K562 (cell line): ENCODE measurements at regions not wholly inside any gene's neighbourhood (a gene's known extent, or its start where the extent isn't known, plus 50 kb on each side); places are given as distances from the start of the nearest gene placed in this dataset.
A peak's percentile ranks its signal among the peaks of the same experiment; 100 is the strongest.

ENCODE experiments used
- ATAC-seq: fragments of 200-7000 bp; cut with Tn5 transposase; 3 replicates; pipeline ENCODE4 v1.9.1; 2020; ENCODE audit warnings: moderate library complexity
- BruUV-seq: library from RNA; stranded (reverse); fragments of 400-500 nt; replicated peaks from 2 replicates; lab custom pipeline; 2021; lab: Mats Ljungman, UMichigan
- CTCF ChIA-PET: fragments of 300-600 bp; formaldehyde crosslinking; extraction: SDS; loops from one replicate; lab custom pipeline; 2021; ENCODE audit warnings: low intra/inter-chr PET ratio; lab: Yijun Ruan, JAX
- POLR2A ChIA-PET: fragments of 300-600, 350-650 bp; sonication (Branson Sonifier 250); formaldehyde crosslinking; extraction: SDS; loops from one replicate; lab custom pipeline; 2021; ENCODE audit warnings: antibody characterized with exemption, inconsistent platforms; lab: Yijun Ruan, JAX
- DNase-seq, 4 experiments: peaks; one replicate each; pipeline versions ENCODE4 v3.0.0 to v3.0.0-alpha.2; 2011 to 2018; ENCODE audit warnings: low spot score in 3 of 4, mixed read lengths in 3 of 4; ENCODE audit errors: extremely low read depth in 1 of 4
- FAIRE-seq: peaks from 2 replicates; lab custom pipeline; 2011; peaks lifted over from hg19 to GRCh38; lab: Jason Lieb, UNC
- H2AFZ ChIP-seq: 2 replicates; pipeline ENCODE4 v1.6.0; 2011; ENCODE audit warnings: low read depth, low read length, control low read depth, inconsistent platforms
- H3K27ac ChIP-seq: fragments of 200-600 bp; 3 replicates; pipeline ENCODE4 v1.8.0; 2011; ENCODE audit warnings: low read depth, mild to moderate bottlenecking, control low read depth, inconsistent platforms, low read length, moderate library complexity, mixed read lengths; ENCODE audit errors: extremely low read depth
- H3K27me3 ChIP-seq, 2 experiments: fragments of 300-600 bp in 1 of 2; 2 replicates in 1 of 2; 3 replicates in 1 of 2; pipeline versions ENCODE4 v1.6.0 to v1.8.0; 2011; ENCODE audit warnings: inconsistent platforms in 2 of 2, low read length in 2 of 2, mild to moderate bottlenecking in 1 of 2, mixed read lengths in 1 of 2, moderate library complexity in 1 of 2; ENCODE audit not compliant: control insufficient read depth in 2 of 2, insufficient read depth in 2 of 2
- H3K36me3 ChIP-seq: fragments of 300-600 bp; 3 replicates; pipeline ENCODE4 v1.8.0; 2011; ENCODE audit warnings: mild to moderate bottlenecking, low read length, inconsistent platforms; ENCODE audit not compliant: control insufficient read depth, insufficient read depth
- H3K4me1 ChIP-seq, 2 experiments: fragments of 200-600 bp in 1 of 2; replicated peaks in 1 of 2; 2 replicates in 1 of 2; 3 replicates in 1 of 2; pipeline versions ENCODE4 v1.5.1 to v1.8.0; 2011; ENCODE audit warnings: inconsistent platforms in 2 of 2, low read length in 2 of 2, mild to moderate bottlenecking in 1 of 2, mixed read lengths in 1 of 2, moderate library complexity in 1 of 2; ENCODE audit not compliant: control insufficient read depth in 2 of 2, insufficient read depth in 2 of 2
- H3K4me2 ChIP-seq: 2 replicates; pipeline ENCODE4 v1.6.1; 2011; ENCODE audit warnings: low read length, control low read depth, inconsistent platforms, mixed read lengths; ENCODE audit not compliant: insufficient read depth
- H3K4me3 ChIP-seq: fragments of 200-600 bp; sonication (generic), shearing (Covaris generic); 2 replicates; pipeline ENCODE4 v1.5.1; 2016; ENCODE audit warnings: control low read depth, inconsistent platforms
- H3K79me2 ChIP-seq: fragments of 200-600 bp; 3 replicates; pipeline ENCODE4 v1.8.0; 2011; ENCODE audit warnings: low read length, inconsistent platforms; ENCODE audit not compliant: control insufficient read depth, insufficient read depth
- H3K9ac ChIP-seq, 2 experiments: 2 replicates each; pipeline versions ENCODE4 v1.6.0 to v1.6.1; 2011; ENCODE audit warnings: low read depth in 2 of 2, low read length in 2 of 2, control low read depth in 1 of 2, inconsistent platforms in 1 of 2, mild to moderate bottlenecking in 1 of 2, mixed read lengths in 1 of 2; ENCODE audit not compliant: insufficient read depth in 1 of 2
- H3K9me1 ChIP-seq: one replicate; pipeline ENCODE4 v1.6.0; 2011; ENCODE audit warnings: inconsistent platforms, mild to moderate bottlenecking, low read length, moderate library complexity; ENCODE audit not compliant: control insufficient read depth, insufficient read depth
- H3K9me3 ChIP-seq: replicated peaks from 2 replicates; pipeline ENCODE4 v1.5.1; 2011; ENCODE audit warnings: low read depth, low read length, inconsistent platforms; ENCODE audit not compliant: control insufficient read depth, insufficient read depth
- H4K20me1 ChIP-seq: replicated peaks from 2 replicates; pipeline ENCODE4 v1.6.1; 2011; ENCODE audit warnings: low read length, inconsistent platforms, mixed read lengths; ENCODE audit not compliant: control insufficient read depth, insufficient read depth
- CBX1 ChIP-seq: sonication (generic); IDR thresholded peaks from 2 replicates; pipeline ENCODE4 v1.6.1; 2016; ENCODE audit warnings: antibody characterized with exemption, low read depth, mild to moderate bottlenecking
- CEBPG ChIP-seq, 3 experiments: fragments of 200-800 bp in 1 of 3; sonication (Bioruptor generic) in 1 of 3; sonication (generic) in 1 of 3; formaldehyde crosslinking in 1 of 3; IDR thresholded peaks in 2 of 3; conservative IDR thresholded peaks in 1 of 3; 2 replicates each; pipeline versions ENCODE4 v1.6.1 to v1.8.0; 2016 to 2022; ENCODE audit warnings: missing compliant biosample characterization in 2 of 3, missing genetic modification characterization in 2 of 3, mild to moderate bottlenecking in 1 of 3, missing genetic modification reagents in 1 of 3
- PTRF ChIP-seq: fragments of 450-650 bp; IDR thresholded peaks from 2 replicates; pipeline ENCODE4 v1.6.1; 2016; ENCODE audit warnings: mild to moderate bottlenecking, missing genetic modification characterization, missing compliant biosample characterization
- TBP ChIP-seq: optimal IDR thresholded peaks from 2 replicates; pipeline ENCODE3; 2011; ENCODE audit warnings: low read depth, low read length, improper control_type of control experiment
- ZNF445 ChIP-seq: fragments of 250-450 bp; sonication (Bioruptor Pico); IDR thresholded peaks from 2 replicates; pipeline ENCODE4 v1.4.0; 2020; ENCODE audit warnings: low read depth, mild to moderate bottlenecking, moderate library complexity
- WGBS: fragments of 100-300 bp; shearing (Covaris generic); methylation state at CpG from one replicate; pipeline ENCODE4 v1.1.6; 2016; ENCODE audit warnings: low coverage, mixed read lengths; ENCODE audit not compliant: insufficient coverage; ENCODE audit errors: missing lambda C conversion rate; 5-methylcytosine and 5-hydroxymethylcytosine counted together
- in situ Hi-C: fragments of 300-500 bp; cut with MboI; formaldehyde crosslinking; loops from 4 replicates; pipeline ENCODE4 v1.15.0; 2018; ENCODE audit warnings: inconsistent platforms, mixed read lengths
- intact Hi-C: fragments of 100-400 bp; cut with micrococcal nuclease; formaldehyde crosslinking; loops from 2 replicates; pipeline ENCODE4 v1.14.2; 2022

GRCh38 chr6:137277971-137278637 lies 58.9 kb upstream of the IFNGR1 start:
- in situ Hi-C loops (no loop called here), intact Hi-C loops (loop anchor here (10.0 kb wide), 3 partner anchors 297 to 827 kb away; partner anchors contain the start of gene PERP)
- 6% methylated on average over 14 of the region's 14 CpGs for WGBS
- no peaks in the 10 kb centered on the region for H3K36me3 ChIP-seq
- no peaks in the 10 kb centered on the region for H3K79me2 ChIP-seq
- H3K4me3 ChIP-seq: no peak overlapping the region
- H3K4me1 ChIP-seq: no peaks in the 10 kb centered on the region
- TF ChIP-seq ZNF445 (CRISPR knock-in tag) (no peak), CEBPG (CRISPR knock-in tag; IDR thresholded peaks at IDR 0.05) (no peak), CEBPG (tag; conservative IDR thresholded peaks at IDR 0.05 in 1 of 2, IDR thresholded peaks at IDR 0.05 in 1 of 2) (0 out of 4 replicates have a peak, but pooled peaks of 1 of the 2 experiments have one; percentile 18), PTRF (tag) (no peak), TBP (no peak), CBX1 (no peak)
- TF ChIP-seq, all 486 proteins: peak for 1
- CTCF ChIA-PET: interaction anchor here (0.6 kb wide), 1 partner anchor 693 kb away, joined by 3 read pairs; no protein-coding TSS in a partner anchor
- ATAC-seq (no peak), DNase-seq (no peak), FAIRE-seq (no peak)
- POLR2A ChIA-PET: interaction anchor here (0.8 kb wide), 1 partner anchor 368 kb away, joined by 3 read pairs; no protein-coding TSS in a partner anchor
- Histone ChIP-seq H4K20me1 (no peaks in the 10 kb centered on the region), H2AFZ (no peak overlapping the region), H3K4me2 (no peak overlapping the region), H3K27ac (no peak overlapping the region), H3K27me3 (peaks cover 8 to 19% of the 10 kb centered on the region in 2 experiments; a peak in 4 of 5 replicates), H3K9me3 (no peaks in the 10 kb centered on the region), H3K9me1 (no peaks in the 10 kb centered on the region), H3K9ac (no peak overlapping the region)
- BruUV-seq: no TSS peak
